ENCODE measurements at regions not wholly inside any gene's neighbourhood (a gene's known extent, or its start where the extent isn't known, plus 50 kb on each side); places are given as distances from the start of the nearest gene placed in this dataset.

DNA sequence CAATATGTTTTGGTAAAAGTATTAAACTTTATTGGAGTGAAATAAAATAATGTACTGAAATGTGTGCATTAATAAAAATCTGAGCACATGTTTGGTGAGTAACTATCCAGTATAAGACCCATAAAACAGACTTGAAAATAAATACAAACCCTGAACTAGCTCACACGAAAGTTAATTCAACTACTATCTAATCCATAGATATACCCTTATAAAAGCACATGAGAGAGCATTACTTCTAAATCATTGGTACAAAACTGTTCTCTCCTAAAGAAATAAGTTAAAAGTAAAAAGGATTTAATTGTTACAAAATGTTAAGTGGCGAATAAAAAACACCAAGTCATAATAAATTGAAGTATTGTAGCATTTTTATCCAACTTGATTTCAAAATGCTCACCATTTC is 295.6 kb downstream of the PTPRC start:
- no peak for DNase-seq
- Histone ChIP-seq H3K27ac (peak overlapping the region; percentile 73 to 91 (median 85)), H3K9me3 (no peaks in the 10 kb centered on the region), H3K27me3 (no peaks in the 10 kb centered on the region), H3K36me3 (no peaks in the 10 kb centered on the region), H3K4me1 (peaks cover 20 to 38% (median 31%) of the 10 kb centered on the region in 4 donors), H3K4me3 (peak overlapping the region in 3 of 4 donors; percentile 53 to 59 (median 59))
- 21 to 28% methylated on average over 2 of the region's 2 CpGs for WGBS, 2 donors
- TF ChIP-seq EP300 (IDR thresholded peaks at IDR 0.05), result no peak
- no peak for TF ChIP-seq POLR2A (IDR thresholded peaks at IDR 0.05)
- TF ChIP-seq, protein P1, sequence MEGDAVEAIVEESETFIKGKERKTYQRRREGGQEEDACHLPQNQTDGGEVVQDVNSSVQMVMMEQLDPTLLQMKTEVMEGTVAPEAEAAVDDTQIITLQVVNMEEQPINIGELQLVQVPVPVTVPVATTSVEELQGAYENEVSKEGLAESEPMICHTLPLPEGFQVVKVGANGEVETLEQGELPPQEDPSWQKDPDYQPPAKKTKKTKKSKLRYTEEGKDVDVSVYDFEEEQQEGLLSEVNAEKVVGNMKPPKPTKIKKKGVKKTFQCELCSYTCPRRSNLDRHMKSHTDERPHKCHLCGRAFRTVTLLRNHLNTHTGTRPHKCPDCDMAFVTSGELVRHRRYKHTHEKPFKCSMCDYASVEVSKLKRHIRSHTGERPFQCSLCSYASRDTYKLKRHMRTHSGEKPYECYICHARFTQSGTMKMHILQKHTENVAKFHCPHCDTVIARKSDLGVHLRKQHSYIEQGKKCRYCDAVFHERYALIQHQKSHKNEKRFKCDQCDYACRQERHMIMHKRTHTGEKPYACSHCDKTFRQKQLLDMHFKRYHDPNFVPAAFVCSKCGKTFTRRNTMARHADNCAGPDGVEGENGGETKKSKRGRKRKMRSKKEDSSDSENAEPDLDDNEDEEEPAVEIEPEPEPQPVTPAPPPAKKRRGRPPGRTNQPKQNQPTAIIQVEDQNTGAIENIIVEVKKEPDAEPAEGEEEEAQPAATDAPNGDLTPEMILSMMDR (IDR thresholded peaks at IDR 0.05), result no peak
- no peak for TF ChIP-seq POLR2AphosphoS5 (IDR thresholded peaks at IDR 0.05)
- ATAC-seq (ENCODE audit: low FRiP score in 2 of 2), result no peak

DNA sequence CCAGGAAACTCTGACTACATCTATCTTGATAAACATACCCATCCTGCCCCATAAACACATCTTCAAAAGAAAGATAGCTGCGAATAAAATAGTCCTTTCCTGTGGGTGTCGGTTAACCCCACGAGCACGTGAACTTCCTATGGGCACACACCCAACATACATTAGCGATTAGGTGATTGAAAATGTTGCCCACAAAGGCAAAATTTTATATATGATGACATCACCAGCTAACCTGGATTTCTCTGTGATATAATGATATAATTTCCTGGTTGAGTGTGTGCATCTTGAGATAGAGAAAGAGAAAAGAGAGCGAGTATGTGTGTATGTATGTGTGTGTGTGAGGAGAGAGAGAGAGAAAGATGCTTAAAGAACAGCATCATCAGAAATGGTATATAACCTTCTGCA is 296.1 kb downstream of the PTPRC start:
- Histone ChIP-seq H3K27me3 (no peaks in the 10 kb centered on the region), H3K4me3 (peak overlapping the region in 3 of 4 donors; percentile 53 to 59 (median 59)), H3K4me1 (peaks cover 20 to 35% (median 28%) of the 10 kb centered on the region in 4 donors), H3K27ac (peak overlapping the region; percentile 73 to 91 (median 85)), H3K9me3 (no peaks in the 10 kb centered on the region), H3K36me3 (no peaks in the 10 kb centered on the region)
- ATAC-seq (ENCODE audit: low FRiP score in 2 of 2) (no peak), DNase-seq (no peak)
- TF ChIP-seq POLR2AphosphoS5 (IDR thresholded peaks at IDR 0.05) (peak in 1 of 2 donors; percentile 23), POLR2A (IDR thresholded peaks at IDR 0.05) (no peak), EP300 (IDR thresholded peaks at IDR 0.05) (no peak)
- TF ChIP-seq, protein P1 (IDR thresholded peaks at IDR 0.05), result no peak
- WGBS, 2 donors, result 2% methylated on average over 6 of the region's 6 CpGs

DNA sequence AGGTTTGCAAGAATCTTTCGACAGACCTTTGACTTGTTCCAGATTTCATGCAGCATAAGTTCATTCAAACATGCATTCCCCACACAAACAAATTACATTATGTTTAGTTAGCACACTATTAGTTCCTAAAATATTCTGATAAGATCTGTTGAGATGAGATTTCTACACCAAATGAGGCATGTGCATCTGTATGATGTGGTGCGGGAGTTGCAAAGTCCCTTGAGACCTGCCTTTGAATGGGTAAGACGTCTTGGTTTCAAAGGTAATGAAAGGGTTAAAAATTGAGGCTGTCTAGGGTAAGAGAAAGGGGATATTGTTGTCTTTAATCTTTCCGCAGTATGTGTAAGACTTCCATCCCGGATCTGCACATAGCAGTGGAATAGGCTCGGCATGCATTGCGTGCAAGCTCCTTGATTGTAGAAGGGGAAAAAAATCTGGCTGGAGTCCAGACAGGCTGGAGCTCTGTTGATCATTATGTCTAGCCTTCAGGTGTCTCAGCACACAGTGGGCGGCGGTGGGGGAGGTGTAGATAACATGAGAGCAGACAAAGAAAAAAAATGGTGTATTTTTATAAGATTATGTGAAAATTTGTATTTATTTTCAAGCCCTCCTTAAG is 296.6 kb downstream of the PTPRC start:
- H3K27ac ChIP-seq, result peak overlapping the region; percentile 73 to 91 (median 85)
- peak in 1 of 2 donors; percentile 88 for DNase-seq

DNA sequence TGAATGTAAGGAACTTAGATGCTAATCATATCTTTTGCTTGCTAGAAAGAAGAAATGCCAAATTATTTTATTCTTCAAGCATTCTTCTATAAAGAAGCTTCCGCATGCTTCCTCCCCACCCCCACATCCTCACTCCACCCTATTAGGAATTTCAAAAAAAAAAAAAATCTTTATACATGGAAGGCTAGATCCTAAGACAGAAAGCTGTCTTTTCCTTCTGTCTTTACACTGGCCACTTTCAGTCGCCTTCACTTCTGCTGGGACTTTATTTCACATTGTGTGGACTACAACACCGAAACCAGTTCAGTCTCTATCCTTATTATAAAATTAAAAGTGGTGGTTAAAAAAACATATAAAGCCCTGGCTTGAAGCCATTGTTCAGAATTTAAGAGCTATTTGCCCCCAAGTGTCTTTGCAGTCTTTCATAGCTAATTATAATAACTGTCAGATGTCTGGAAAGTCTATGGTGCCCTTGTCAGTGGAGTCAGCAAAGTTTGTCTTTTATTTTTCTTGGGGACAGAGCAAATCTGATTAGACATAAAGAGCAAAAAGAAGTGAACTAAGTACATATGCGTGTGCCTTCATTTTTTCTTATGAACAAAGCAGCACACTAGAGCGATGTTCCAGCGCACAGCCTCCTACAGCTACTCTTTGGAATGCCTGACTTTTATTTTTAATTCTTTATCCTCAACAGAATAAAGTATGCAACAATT is 297.7 kb downstream of the PTPRC start:
- Histone ChIP-seq H3K27me3 (no peaks in the 10 kb centered on the region), H3K4me1 (peaks cover 6 to 24% (median 17%) of the 10 kb centered on the region in 4 donors), H3K9me3 (no peaks in the 10 kb centered on the region), H3K27ac (peak overlapping the region; percentile 73 to 91 (median 85)), H3K4me3 (peak overlapping the region; percentile 53 to 80 (median 59)), H3K36me3 (no peaks in the 10 kb centered on the region)
- DNase-seq, result no peak
- ATAC-seq (ENCODE audit: low FRiP score in 2 of 2), result peak; percentile 53 to 70
- 4 to 9% methylated on average over 6 of the region's 6 CpGs for WGBS, 2 donors
- no peak for TF ChIP-seq EP300 (IDR thresholded peaks at IDR 0.05)
- no peak for TF ChIP-seq POLR2A (IDR thresholded peaks at IDR 0.05)
- TF ChIP-seq, protein P1 (IDR thresholded peaks at IDR 0.05), result no peak

More for the DNA sequence above, 296.6 kb downstream of the PTPRC start:
- Histone ChIP-seq H3K4me3 (peak overlapping the region; percentile 11 to 59 (median 56)), H3K27me3 (no peaks in the 10 kb centered on the region), H3K9me3 (no peaks in the 10 kb centered on the region), H3K4me1 (peaks cover 15 to 33% (median 26%) of the 10 kb centered on the region in 4 donors), H3K36me3 (no peaks in the 10 kb centered on the region)
- peak; percentile 45 to 75 for TF ChIP-seq POLR2AphosphoS5 (IDR thresholded peaks at IDR 0.05)
- peak in 2 of 4 donors; percentile 43 to 73 for TF ChIP-seq EP300 (IDR thresholded peaks at IDR 0.05)
- TF ChIP-seq POLR2A (IDR thresholded peaks at IDR 0.05), result peak in 1 of 4 donors; percentile 44
- TF ChIP-seq, protein P1 (IDR thresholded peaks at IDR 0.05), result no peak
- peak; percentile 62 to 81 for ATAC-seq (ENCODE audit: low FRiP score in 2 of 2)
- 4 to 6% methylated on average over 9 of the region's 9 CpGs for WGBS, 2 donors

All from upper lobe of left lung (tissue), 6 donors.